OCI-M2 (cell line): ENCODE measurements at regions not wholly inside any gene's neighbourhood (a gene's known extent, or its start where the extent isn't known, plus 50 kb on each side); places are given as distances from the start of the nearest gene placed in this dataset.
"Not testable (repeated sequence)": the region's sequence is repeated elsewhere in the genome, so short reads cannot be mapped to it uniquely, and the experiment has no call there.

Source experiments
- DNase-seq: peaks from one replicate; lab custom pipeline; 2025; ENCODE audit not compliant: unreplicated experiment; lab: John Stamatoyannopoulos, UW

DNA sequence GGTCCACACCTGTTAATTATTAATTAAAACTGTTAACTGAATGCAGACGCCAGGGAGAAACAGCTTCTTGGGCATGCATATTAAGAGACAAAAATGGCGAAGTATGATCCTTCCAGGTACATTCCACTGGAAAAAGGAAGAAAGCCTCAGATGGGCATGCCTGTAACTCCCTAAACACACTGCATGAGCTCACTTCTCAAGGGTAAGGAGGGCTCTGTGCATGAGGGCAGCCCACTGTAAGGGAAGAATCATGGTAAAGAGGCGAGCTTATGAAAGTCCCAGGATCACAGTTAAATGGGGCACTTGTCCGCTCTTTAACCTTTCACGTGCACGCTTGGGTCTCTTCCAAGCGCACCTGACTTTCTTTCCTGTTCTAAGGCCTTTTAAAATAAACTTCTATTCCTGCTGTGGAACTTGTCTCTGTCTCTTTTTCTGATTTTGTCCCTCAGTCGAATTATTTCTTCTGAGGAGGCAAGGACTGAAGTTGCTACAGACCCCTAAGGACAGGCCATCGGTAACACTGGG, 321.7 kb downstream of the PPP1R2C start:
- DNase-seq = no peak

DNA sequence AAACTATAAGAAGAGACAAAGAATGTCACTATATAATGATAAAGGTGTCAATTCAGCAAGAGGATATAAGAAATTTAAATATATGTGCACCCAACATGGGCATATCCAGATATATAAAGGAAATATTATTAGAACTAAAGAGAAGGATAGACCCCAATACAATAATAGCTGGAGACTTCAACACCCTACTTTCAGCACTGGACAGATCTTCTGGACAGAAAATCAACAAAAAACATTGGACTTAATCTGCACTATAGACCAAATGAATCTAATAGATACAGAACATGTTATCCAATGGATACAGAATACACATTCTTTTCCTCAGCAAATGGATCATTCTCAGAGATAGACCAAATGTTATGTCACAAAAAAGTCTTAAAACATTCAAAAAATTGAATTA, 327.7 kb downstream of the PPP1R2C start:
- DNase-seq = no peak

DNA sequence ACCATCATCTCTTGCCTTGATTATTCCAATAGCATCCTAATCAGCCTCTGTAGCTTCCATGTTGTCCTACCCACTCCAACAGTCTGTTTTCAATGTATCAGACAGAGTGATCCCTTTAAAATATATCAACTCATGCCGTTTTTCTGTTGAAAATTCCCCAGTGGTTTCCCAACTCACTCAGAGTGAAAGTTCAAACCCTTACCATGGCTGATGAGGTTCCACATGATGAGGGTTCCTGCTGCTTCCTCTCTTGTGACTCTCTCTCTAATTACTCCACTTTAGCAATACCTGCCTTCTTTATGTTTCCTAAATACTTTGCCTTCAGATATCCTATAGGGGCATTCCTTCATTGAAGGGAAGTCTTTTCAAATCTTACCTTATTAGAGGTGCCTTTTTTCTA, 334.7 kb downstream of the PPP1R2C start:
- no peak for DNase-seq

DNA sequence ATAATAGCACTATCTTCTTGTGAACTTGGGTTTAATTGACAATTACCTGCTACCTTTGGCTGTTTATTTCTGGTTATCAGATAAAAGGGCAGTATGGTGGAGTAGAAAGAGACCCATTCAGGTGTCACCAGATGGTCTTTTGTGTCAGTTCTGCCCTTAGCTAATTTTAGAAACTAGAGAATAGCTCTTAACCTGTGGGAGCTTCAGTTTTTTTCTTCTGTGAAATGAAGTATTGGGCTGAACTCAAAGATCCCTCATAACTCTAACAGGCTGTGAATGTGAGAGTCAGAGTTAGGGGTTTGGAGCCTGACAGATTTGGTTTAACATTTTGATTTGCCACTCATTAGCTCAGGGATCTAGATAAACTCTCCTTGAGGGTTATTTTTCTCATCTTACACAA, 335.2 kb downstream of the PPP1R2C start:
- DNase-seq = no peak

DNA sequence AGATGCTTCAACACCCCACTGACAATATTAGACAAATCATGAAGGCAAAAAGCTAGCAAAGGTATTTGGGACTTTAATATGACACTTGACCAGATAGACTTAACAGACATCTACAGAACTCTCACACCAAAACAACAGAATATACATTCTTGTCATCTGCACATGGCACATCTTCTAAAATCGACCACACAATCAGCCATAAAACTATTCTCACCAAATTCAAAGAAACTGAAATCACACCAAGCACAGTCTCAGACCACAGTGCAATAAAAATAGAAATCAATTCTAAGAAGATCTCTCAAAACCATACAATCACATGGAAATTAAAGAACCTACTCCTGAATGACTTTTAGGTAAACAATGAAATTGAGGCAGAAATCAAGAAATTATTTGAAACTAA, 340.8 kb downstream of the PPP1R2C start:
- DNase-seq = no peak

DNA sequence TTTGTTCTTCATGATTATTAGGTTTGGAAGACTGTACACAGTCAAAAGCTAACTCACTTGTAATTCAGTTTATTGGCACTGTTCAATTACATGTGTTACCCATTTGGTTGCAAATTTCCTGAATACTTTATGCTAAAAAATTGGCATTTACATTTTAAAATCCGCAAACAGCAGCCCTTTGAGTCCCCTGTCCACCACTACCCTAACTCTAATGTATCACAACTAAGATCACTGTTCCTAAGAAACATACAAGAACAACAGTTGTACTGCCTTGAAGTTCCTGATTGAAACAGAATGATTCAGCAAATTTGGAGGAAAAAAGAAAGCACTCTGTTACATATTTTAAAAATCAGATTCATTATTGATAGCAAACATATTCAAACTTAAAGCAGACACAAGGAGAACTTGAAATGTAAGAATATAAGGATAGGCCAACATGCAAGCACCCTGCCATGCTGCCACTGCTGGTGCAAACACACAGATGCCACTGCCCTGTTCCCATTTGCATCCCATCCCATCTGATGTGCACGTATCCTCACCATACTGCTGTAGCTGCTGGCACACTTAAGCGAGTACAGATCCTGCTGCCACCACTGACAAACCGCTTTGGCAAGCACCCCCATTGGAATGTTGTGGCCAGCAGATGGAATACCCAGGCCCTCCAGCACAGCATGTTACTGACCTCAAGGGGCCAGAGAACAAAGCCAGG, 343.4 kb downstream of the PPP1R2C start:
- no peak for DNase-seq

DNA sequence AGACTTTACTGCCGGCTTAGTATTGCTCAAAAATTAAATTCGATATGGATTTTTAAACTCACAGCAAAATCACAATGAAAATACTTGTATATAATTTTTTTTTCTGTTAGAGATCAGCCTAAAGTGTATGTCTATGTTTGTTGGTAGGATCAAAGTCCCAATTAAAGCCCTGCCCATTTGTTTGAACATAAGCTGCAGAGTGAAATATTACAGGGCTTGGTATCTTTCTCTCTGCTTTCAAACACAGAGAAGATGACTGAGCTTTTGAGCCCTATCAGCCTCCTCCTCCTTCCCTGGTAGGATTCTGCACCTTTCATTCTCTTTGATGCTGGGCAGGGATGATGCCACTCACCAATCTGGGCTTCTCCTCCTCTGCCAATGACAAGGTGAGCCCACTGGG, 345.4 kb downstream of the PPP1R2C start:
- no peak for DNase-seq

DNA sequence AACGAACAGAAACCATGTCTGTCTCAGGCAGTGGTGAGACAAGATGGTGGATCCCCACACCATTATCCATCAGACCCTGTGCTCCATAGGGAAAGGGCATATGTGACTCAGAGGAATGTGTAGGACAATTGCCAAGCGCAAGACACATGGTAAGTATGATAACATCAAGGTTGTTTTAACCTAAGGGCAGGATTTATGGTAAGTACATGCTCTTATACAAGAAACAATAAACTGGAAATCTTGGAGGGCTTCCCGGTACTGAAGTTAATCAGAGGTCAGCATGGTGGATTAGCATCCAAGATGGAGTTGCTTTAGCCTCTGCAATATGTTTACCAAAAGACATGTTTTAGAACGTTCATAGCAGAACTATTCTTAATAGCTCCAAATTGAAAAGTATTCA, 355.0 kb downstream of the PPP1R2C start:
- no peak for DNase-seq

DNA sequence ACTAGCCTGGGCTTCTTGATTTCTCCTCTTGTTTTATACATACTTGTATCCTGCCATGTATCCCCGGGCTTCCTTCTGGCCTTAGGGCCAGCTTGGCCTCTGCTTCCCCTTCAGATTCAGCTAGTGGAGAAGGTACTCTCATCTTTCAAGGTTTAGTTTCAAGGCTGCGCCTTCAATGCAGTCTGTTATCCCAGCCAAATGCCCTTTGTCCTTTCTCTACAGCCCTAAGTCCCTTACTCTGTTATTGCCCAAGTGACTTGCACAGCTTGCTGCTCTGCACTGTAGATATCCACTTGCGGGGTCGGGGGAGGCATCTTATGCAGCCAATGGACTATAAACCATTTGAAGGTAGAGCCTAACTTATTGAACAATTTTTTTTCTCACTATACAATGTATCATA, 357.5 kb downstream of the PPP1R2C start:
- DNase-seq = no peak

DNA sequence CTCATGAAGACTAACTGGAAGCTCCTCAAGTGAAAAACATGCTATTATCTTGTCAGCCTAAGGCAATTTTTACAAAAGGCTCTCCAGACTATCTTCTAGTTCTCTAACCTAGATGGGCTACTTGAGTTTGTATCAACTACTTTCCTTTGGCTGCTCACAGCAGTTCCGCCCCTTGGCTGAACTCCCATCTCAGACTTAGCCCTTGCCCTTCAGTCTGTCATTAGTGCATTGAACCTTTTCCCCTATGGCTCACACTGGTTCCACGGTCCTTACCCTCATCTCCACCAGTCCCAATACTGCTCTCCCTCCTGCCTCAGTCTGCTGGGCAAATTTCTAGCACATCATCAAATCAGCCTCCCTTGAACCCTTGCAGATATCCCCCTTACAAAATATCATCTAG, 362.3 kb downstream of the PPP1R2C start:
- DNase-seq = no peak

DNA sequence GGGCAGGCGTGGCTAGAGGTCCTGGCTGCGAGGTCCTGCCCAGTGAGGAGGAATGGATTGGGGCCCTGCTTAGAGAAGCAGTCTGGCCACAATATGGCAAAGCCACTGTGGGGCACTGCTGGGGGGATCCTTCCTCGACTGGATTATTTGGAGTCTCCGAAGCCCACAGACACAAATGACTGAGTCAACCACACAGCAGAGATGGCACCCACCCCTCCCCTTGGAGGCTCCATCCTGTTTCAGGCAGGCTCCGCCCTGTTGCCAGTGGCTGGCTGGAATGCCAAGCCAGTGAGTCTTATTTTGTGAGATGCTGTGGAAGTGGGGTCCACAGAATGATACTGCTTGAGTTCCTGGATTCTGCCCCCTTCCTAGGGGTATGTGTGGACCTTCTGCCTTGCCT, 363.9 kb downstream of the PPP1R2C start:
- no peak for DNase-seq

DNA sequence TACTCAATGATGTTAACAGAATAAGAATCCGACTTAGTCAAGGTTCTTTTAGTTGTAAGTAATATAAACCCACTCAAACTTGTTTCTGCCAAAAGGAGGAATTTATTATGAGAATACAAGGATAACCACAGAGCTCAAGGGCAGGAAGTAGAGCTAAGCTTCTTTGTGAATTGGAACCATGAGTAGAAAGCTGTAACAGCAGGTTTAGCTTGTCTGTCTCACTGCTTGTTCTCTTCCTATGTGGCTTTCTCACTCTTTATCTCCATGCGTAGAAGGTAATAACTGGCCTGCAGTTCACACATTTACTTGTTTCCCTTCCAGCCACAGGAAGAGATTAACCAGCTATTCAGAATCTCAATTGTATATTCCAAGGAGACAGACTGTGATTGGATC, 378.3 kb downstream of the PPP1R2C start:
- DNase-seq = no peak

DNA sequence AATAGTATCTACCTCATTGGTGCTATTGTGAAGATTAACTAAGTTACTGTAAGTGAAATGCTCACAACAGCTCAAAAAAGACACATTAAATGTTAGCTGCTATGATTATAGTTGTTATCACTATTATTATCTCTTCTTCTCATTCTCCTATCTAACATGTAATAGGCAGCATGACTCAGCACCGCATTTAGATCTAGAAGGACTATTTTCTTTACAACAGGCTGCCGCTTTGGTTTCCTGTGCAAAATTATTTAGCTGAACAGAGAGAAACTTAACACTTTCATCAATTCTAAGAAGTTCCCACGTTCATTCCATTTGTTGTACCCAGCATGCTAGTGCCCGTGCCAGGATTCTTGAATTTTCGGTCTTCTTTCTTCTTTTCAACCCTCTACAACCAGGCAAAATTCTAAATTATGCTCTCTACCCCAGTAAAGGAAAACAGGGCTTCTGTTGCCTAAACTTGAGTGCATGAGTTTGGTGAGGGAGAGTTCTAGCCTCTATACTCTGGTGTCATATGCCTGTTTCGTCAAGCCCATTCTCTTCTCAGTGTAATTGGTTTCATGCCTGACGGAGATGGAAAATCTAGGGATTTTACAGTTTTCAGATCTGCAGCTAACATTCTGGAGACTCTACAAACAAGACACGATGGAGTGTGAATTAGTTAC, 378.9 kb downstream of the PPP1R2C start:
- DNase-seq = no peak

DNA sequence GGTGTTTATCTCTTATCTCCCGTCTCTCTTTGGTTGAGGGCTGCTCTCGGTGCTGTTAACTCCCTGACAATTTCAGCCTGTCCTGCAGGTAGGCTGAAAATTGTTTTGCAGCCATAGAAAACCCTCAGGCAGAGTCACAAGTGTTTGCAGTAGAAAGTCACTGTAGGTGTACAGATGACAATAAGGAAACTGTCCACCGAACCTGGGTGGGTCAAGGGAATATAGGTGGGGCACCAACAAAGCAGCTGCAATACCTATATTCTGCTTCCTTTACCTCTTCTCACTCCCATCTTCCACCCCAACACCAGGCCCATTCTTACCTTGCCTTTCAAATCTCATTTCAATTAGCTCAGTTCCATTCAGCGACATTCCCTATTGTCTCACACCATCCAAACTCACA, 381.8 kb downstream of the PPP1R2C start:
- no peak for DNase-seq

DNA sequence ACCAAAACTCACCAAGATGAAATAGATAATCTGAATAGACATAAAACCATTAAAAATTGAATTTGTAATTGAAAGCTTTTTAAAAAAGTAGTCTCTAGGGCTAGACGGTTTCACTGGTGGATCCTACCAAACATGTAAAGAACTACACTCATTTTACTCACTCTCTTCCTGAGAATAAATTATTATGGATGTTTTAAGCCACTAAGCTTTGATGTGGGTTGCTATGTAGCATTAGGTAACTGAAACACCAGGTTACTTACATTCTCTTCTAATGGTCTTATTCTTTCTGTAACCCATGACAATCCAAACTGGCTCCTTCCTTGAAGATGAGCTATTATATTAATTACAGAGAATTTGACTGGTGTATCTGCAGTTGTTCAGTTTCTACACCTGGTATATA, 385.1 kb downstream of the PPP1R2C start:
- no peak for DNase-seq

DNA sequence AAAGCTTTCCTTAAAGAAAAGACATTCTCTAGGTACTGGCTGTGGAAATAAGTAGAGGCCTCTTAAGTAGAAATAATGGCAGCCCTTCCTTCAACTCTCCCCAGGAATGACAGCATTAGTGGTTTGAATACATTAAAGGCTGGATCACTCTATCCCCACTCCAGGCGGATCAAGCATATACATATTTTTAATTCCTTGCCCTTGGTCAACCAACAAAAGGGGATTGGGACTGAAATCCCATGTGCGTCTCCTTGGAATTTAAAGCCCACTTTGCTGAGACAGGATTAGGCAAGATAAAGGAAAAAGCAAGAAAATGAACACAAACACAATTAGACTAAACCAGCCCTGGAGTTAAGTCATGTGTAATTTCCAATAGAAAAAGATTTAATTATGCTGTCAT, 391.3 kb downstream of the PPP1R2C start:
- DNase-seq = no peak

DNA sequence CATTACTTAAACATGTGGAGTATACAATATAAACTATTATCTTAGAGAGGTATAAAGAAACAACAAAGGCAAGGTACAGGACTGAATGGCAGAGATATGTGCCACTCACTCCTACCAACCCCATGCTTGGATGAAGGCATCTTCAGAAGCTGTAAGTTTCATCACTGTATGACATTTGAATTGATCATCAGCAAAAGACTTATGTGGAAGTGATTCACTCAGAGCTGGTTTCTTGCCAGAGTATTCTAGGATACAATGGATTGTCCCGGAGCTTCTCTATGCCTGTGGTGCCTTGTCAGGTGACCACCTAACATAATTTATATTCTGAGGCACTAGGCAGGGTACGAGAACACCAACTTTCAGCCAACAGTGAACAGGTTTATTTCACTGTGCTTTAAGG, 392.2 kb downstream of the PPP1R2C start:
- no peak for DNase-seq

DNA sequence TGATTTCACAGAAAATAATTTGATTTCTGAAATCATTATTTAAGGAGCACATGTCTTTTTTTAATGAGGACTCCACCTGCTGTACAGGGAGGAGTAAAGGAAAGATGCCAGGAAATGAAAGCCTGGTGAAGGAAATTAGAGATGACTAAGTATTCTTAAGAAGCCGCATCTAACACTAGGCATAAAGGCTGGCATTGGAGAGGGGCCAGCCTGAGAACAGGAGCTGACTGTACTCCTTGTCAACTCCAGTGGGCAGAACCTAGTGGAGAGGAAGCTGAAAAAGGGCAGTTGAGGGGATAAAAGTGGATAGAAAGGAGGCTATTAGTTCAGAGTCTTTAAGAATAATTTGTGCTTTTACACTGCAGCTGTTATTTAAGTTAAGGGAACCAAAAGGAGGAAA, 393.0 kb downstream of the PPP1R2C start:
- DNase-seq = no peak

DNA sequence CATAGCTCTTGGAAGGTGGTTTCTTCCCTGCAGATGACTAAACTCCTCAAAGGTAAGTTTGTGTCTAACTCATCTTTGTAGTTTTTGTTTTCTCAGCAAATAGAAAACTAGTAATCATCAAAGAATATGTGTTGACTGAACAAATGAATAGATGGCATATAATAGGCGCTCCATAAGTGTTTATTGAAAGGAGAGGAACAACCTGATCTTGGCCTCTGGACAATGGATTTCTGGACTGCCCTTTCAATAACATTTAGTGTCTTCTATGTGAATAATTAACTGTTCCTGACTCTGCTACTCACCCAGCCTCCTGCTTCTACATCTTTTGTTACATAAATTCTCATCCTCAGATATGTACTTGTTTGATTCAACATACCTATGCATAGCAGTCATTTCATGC, 399.1 kb downstream of the PPP1R2C start:
- DNase-seq = no peak

DNA sequence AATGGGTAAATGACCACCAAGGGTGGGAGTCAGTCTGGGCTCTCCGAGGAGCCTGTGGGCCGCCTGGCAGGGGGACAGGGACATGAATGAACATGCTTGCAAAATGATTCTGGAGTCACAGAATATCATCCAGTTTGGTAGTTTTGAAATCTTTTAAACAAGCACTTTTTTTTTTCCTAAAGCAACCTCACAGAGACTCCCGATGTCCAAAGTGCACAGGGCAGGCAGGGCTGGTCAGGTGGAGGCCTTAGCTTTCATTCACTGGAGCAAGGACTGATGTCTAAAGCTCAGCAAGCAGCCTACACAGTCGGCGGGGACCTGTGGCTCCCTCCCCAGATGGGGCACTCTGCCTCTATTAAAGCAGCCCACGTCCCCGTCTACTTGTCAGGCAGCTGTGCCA, 402.9 kb downstream of the PPP1R2C start:
- DNase-seq = no peak

DNA sequence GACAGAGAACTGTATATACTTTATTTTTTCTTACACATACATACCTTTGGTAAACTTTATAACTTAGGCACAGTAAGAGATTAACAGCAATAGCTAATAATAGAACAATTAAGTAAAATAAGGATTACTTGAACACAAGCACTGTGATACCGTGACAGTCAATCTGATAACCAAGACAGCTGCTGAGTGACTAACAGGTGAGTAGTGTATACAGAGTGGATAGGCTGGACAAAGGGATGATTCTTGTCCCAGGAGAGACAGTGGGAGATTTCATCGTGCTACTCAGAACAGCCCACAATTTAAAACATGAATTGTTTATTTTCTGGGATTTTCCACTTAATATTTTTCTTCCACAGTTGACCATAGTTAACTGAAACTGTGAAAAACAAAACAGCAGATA, 411.8 kb downstream of the PPP1R2C start:
- no peak for DNase-seq

DNA sequence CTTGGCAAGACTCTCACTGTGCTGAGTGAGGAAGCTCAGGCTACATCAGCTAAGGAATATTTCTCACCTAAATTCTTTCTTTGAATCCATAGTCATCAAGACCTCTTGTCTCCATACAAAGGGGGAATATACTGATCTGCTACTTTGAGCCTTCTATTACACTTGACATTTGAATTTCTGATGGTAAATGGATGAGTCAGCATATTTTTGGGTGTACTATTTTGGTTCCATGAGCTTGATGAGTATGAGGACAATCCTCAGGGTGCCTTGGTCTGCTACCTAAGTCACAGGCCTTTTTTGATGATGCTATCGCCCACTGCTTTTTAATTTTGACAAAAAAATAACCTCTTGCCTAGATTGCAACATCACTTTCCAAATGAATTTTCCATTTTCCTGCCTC, 415.7 kb downstream of the PPP1R2C start:
- no peak for DNase-seq

DNA sequence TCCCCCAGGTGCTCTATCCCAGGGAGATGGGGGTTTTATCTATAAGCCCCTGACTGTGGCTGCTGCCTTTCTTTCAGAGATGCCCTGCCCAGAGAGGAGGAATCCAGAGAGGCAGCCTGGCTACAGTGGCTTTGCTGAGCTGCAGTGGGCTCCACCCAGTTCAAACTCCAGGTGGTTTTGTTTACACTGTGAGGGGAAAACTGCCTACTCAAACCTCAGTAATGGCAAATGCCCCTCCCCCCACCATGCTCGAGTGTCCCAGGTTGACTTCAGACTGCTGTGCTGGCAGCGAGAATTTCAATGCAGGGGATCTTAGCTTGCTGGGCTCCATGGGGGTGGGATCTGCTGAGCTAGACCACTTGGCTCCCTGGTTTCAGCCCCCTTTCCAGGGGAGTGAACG, 419.6 kb upstream of the CASK start:
- not testable (repeated sequence) for DNase-seq
